GM21619 (cell line): ENCODE measurements at regions not wholly inside any gene's neighbourhood (a gene's known extent, or its start where the extent isn't known, plus 50 kb on each side); places are given as distances from the start of the nearest gene placed in this dataset.
"Not testable (repeated sequence)": the region's sequence is repeated elsewhere in the genome, so short reads cannot be mapped to it uniquely, and the experiment has no call there.

Source experiments
- ATAC-seq: cut with Tn5 transposase; IDR thresholded peaks from one replicate; pipeline ENCODE4 v1.9.1; 2021; ENCODE audit not compliant: unreplicated experiment

GRCh38 chr1:61580417-61580816 is 144.5 kb downstream of the TM2D1 start:
- ATAC-seq, result no peak

- no peak for ATAC-seq
Observed at GRCh38 chr1:61579802-61580201, 145.1 kb downstream of the TM2D1 start.

GRCh38 chr1:61572046-61572445 is 152.9 kb downstream of the TM2D1 start:
- no peak for ATAC-seq

- ATAC-seq, result no peak
Observed at GRCh38 chr1:61570191-61570590, 154.8 kb downstream of the TM2D1 start.

GRCh38 chr1:61569303-61569621 is 155.7 kb downstream of the TM2D1 start:
- ATAC-seq, result no peak

GRCh38 chr1:61568460-61569302 is 156.3 kb downstream of the TM2D1 start:
- no peak for ATAC-seq

GRCh38 chr1:61566177-61566576 is 158.8 kb downstream of the TM2D1 start:
- no peak for ATAC-seq

GRCh38 chr1:61563611-61564010 is 161.3 kb downstream of the TM2D1 start:
- no peak for ATAC-seq

GRCh38 chr1:61561666-61562065 is 163.3 kb downstream of the TM2D1 start:
- no peak for ATAC-seq

GRCh38 chr1:61560385-61560784 is 164.6 kb downstream of the TM2D1 start:
- no peak for ATAC-seq

GRCh38 chr1:61556631-61557030 is 168.3 kb downstream of the TM2D1 start:
- ATAC-seq, result no peak

GRCh38 chr1:61552630-61553305 is 172.2 kb downstream of the TM2D1 start:
- no peak for ATAC-seq

GRCh38 chr1:61547302-61547701 is 177.6 kb downstream of the TM2D1 start:
- ATAC-seq, result not testable (repeated sequence)

GRCh38 chr1:61544870-61545269 is 180.1 kb downstream of the TM2D1 start:
- ATAC-seq, result not testable (repeated sequence)

GRCh38 chr1:61543498-61543897 is 181.4 kb downstream of the TM2D1 start:
- not testable (repeated sequence) for ATAC-seq

- ATAC-seq, result no peak
Observed at GRCh38 chr1:61539720-61540462, 185.1 kb downstream of the TM2D1 start.

GRCh38 chr1:61538228-61538627 is 186.7 kb downstream of the TM2D1 start:
- no peak for ATAC-seq

- no peak for ATAC-seq
Observed at GRCh38 chr1:61536174-61537108, 188.5 kb downstream of the TM2D1 start.

- ATAC-seq, result no peak
Observed at GRCh38 chr1:61534847-61535246, 190.1 kb downstream of the TM2D1 start.

GRCh38 chr1:61533546-61533945 is 191.4 kb downstream of the TM2D1 start:
- ATAC-seq, result no peak

- no peak for ATAC-seq
Observed at GRCh38 chr1:61531716-61532115, 193.2 kb downstream of the TM2D1 start.
